ENCODE measurements at regions not wholly inside any gene's neighbourhood (a gene's known extent, or its start where the extent isn't known, plus 50 kb on each side); places are given as distances from the start of the nearest gene placed in this dataset.

GRCh38 chr7:91596287-91596686 is 284.2 kb downstream of the MTERF1 start:
- Histone ChIP-seq H3K4me1 (ENCODE audit: control insufficient read depth in 2 of 2, insufficient read depth in 2 of 2, low read length in 2 of 2) (no peaks in the 10 kb centered on the region), H3K9me3 (ENCODE audit: control insufficient read depth in 2 of 2, insufficient read depth in 1 of 2, low read length in 1 of 2) (no peaks in the 10 kb centered on the region), H3K4me3 (ENCODE audit: low read length in 2 of 2) (no peak overlapping the region), H3K27me3 (ENCODE audit: control insufficient read depth in 2 of 2, insufficient read depth in 1 of 2, low read length in 1 of 2) (no peaks in the 10 kb centered on the region), H3K36me3 (ENCODE audit: control insufficient read depth in 2 of 2, insufficient read depth in 2 of 2, low read length in 1 of 2) (no peaks in the 10 kb centered on the region), H3K27ac (ENCODE audit: low read depth in 1 of 2, low read length in 1 of 2) (no peak overlapping the region)
- 13% methylated on average over 2 of the region's 2 CpGs for WGBS
- no peak for DNase-seq (ENCODE audit: low read depth in 6 of 9, low spot score in 9 of 9)

- no peaks in the 10 kb centered on the region for H3K4me1 ChIP-seq (ENCODE audit: control insufficient read depth in 2 of 2, insufficient read depth in 2 of 2, low read length in 2 of 2)
- no peak overlapping the region for H3K27ac ChIP-seq (ENCODE audit: low read depth in 1 of 2, low read length in 1 of 2)
- no peak for DNase-seq (ENCODE audit: low read depth in 6 of 9, low spot score in 9 of 9)
- no peaks in the 10 kb centered on the region for H3K27me3 ChIP-seq (ENCODE audit: control insufficient read depth in 2 of 2, insufficient read depth in 1 of 2, low read length in 1 of 2)
- no peak overlapping the region for H3K4me3 ChIP-seq (ENCODE audit: low read length in 2 of 2)
- no peaks in the 10 kb centered on the region for H3K9me3 ChIP-seq (ENCODE audit: control insufficient read depth in 2 of 2, insufficient read depth in 1 of 2, low read length in 1 of 2)
- WGBS, result 84% methylated on average over 1 of the region's 1 CpG
- H3K36me3 ChIP-seq (ENCODE audit: control insufficient read depth in 2 of 2, insufficient read depth in 2 of 2, low read length in 1 of 2), result no peaks in the 10 kb centered on the region
Observed at GRCh38 chr7:91598791-91599190, 281.7 kb downstream of the MTERF1 start.

GRCh38 chr7:91600112-91600511 is 280.4 kb downstream of the MTERF1 start:
- no peak for DNase-seq (ENCODE audit: low read depth in 6 of 9, low spot score in 9 of 9)
- H3K9me3 ChIP-seq (ENCODE audit: control insufficient read depth in 2 of 2, insufficient read depth in 1 of 2, low read length in 1 of 2), result no peaks in the 10 kb centered on the region
- no peaks in the 10 kb centered on the region for H3K4me1 ChIP-seq (ENCODE audit: control insufficient read depth in 2 of 2, insufficient read depth in 2 of 2, low read length in 2 of 2)
- H3K36me3 ChIP-seq (ENCODE audit: control insufficient read depth in 2 of 2, insufficient read depth in 2 of 2, low read length in 1 of 2), result no peaks in the 10 kb centered on the region
- H3K27me3 ChIP-seq (ENCODE audit: control insufficient read depth in 2 of 2, insufficient read depth in 1 of 2, low read length in 1 of 2), result no peaks in the 10 kb centered on the region
- no peak overlapping the region for H3K27ac ChIP-seq (ENCODE audit: low read depth in 1 of 2, low read length in 1 of 2)
- no peak overlapping the region for H3K4me3 ChIP-seq (ENCODE audit: low read length in 2 of 2)

GRCh38 chr7:91603707-91604106 is 276.8 kb downstream of the MTERF1 start:
- WGBS, result 92% methylated on average over 3 of the region's 3 CpGs
- Histone ChIP-seq H3K36me3 (ENCODE audit: control insufficient read depth in 2 of 2, insufficient read depth in 2 of 2, low read length in 1 of 2) (no peaks in the 10 kb centered on the region), H3K27me3 (ENCODE audit: control insufficient read depth in 2 of 2, insufficient read depth in 1 of 2, low read length in 1 of 2) (no peaks in the 10 kb centered on the region)

GRCh38 chr7:91608606-91609005 is 271.9 kb downstream of the MTERF1 start:
- Histone ChIP-seq H3K27ac (ENCODE audit: low read depth in 1 of 2, low read length in 1 of 2) (no peak overlapping the region), H3K27me3 (ENCODE audit: control insufficient read depth in 2 of 2, insufficient read depth in 1 of 2, low read length in 1 of 2) (no peaks in the 10 kb centered on the region), H3K4me1 (ENCODE audit: control insufficient read depth in 2 of 2, insufficient read depth in 2 of 2, low read length in 2 of 2) (no peaks in the 10 kb centered on the region), H3K36me3 (ENCODE audit: control insufficient read depth in 2 of 2, insufficient read depth in 2 of 2, low read length in 1 of 2) (no peaks in the 10 kb centered on the region), H3K4me3 (ENCODE audit: low read length in 2 of 2) (no peak overlapping the region), H3K9me3 (ENCODE audit: control insufficient read depth in 2 of 2, insufficient read depth in 1 of 2, low read length in 1 of 2) (no peaks in the 10 kb centered on the region)
- WGBS, result 98% methylated on average over 2 of the region's 2 CpGs
- DNase-seq (ENCODE audit: low read depth in 6 of 9, low spot score in 9 of 9), result no peak

More at GRCh38 chr7:91603707-91604106, 276.8 kb downstream of the MTERF1 start:
- no peak for DNase-seq (ENCODE audit: low read depth in 6 of 9, low spot score in 9 of 9)
- Histone ChIP-seq H3K4me3 (ENCODE audit: low read length in 2 of 2) (no peak overlapping the region), H3K27ac (ENCODE audit: low read depth in 1 of 2, low read length in 1 of 2) (no peak overlapping the region), H3K4me1 (ENCODE audit: control insufficient read depth in 2 of 2, insufficient read depth in 2 of 2, low read length in 2 of 2) (no peaks in the 10 kb centered on the region), H3K9me3 (ENCODE audit: control insufficient read depth in 2 of 2, insufficient read depth in 1 of 2, low read length in 1 of 2) (no peaks in the 10 kb centered on the region)

GRCh38 chr7:91609525-91609924 is 271.0 kb downstream of the MTERF1 start:
- H3K27me3 ChIP-seq (ENCODE audit: control insufficient read depth in 2 of 2, insufficient read depth in 1 of 2, low read length in 1 of 2), result no peaks in the 10 kb centered on the region
- no peaks in the 10 kb centered on the region for H3K36me3 ChIP-seq (ENCODE audit: control insufficient read depth in 2 of 2, insufficient read depth in 2 of 2, low read length in 1 of 2)
- no peaks in the 10 kb centered on the region for H3K4me1 ChIP-seq (ENCODE audit: control insufficient read depth in 2 of 2, insufficient read depth in 2 of 2, low read length in 2 of 2)
- no peaks in the 10 kb centered on the region for H3K9me3 ChIP-seq (ENCODE audit: control insufficient read depth in 2 of 2, insufficient read depth in 1 of 2, low read length in 1 of 2)
- H3K4me3 ChIP-seq (ENCODE audit: low read length in 2 of 2), result no peak overlapping the region
- DNase-seq (ENCODE audit: low read depth in 6 of 9, low spot score in 9 of 9), result no peak
- H3K27ac ChIP-seq (ENCODE audit: low read depth in 1 of 2, low read length in 1 of 2), result no peak overlapping the region

- Histone ChIP-seq H3K27ac (ENCODE audit: low read depth in 1 of 2, low read length in 1 of 2) (no peak overlapping the region), H3K36me3 (ENCODE audit: control insufficient read depth in 2 of 2, insufficient read depth in 2 of 2, low read length in 1 of 2) (no peaks in the 10 kb centered on the region), H3K9me3 (ENCODE audit: control insufficient read depth in 2 of 2, insufficient read depth in 1 of 2, low read length in 1 of 2) (no peaks in the 10 kb centered on the region), H3K4me3 (ENCODE audit: low read length in 2 of 2) (no peak overlapping the region), H3K27me3 (ENCODE audit: control insufficient read depth in 2 of 2, insufficient read depth in 1 of 2, low read length in 1 of 2) (no peaks in the 10 kb centered on the region), H3K4me1 (ENCODE audit: control insufficient read depth in 2 of 2, insufficient read depth in 2 of 2, low read length in 2 of 2) (no peaks in the 10 kb centered on the region)
- 87% methylated on average over 4 of the region's 4 CpGs for WGBS
- no peak for DNase-seq (ENCODE audit: low read depth in 6 of 9, low spot score in 9 of 9)
Observed at GRCh38 chr7:91614431-91614830, 266.1 kb downstream of the MTERF1 start.

GRCh38 chr7:91618776-91619765 is 261.4 kb downstream of the MTERF1 start:
- no peaks in the 10 kb centered on the region for H3K27me3 ChIP-seq (ENCODE audit: control insufficient read depth in 2 of 2, insufficient read depth in 1 of 2, low read length in 1 of 2)
- H3K9me3 ChIP-seq (ENCODE audit: control insufficient read depth in 2 of 2, insufficient read depth in 1 of 2, low read length in 1 of 2), result no peaks in the 10 kb centered on the region
- no peaks in the 10 kb centered on the region for H3K36me3 ChIP-seq (ENCODE audit: control insufficient read depth in 2 of 2, insufficient read depth in 2 of 2, low read length in 1 of 2)
- no peak for DNase-seq (ENCODE audit: low read depth in 6 of 9, low spot score in 9 of 9)
- H3K4me3 ChIP-seq (ENCODE audit: low read length in 2 of 2), result no peak overlapping the region
- H3K4me1 ChIP-seq (ENCODE audit: control insufficient read depth in 2 of 2, insufficient read depth in 2 of 2, low read length in 2 of 2), result no peaks in the 10 kb centered on the region
- no peak overlapping the region for H3K27ac ChIP-seq (ENCODE audit: low read depth in 1 of 2, low read length in 1 of 2)
- 77% methylated on average over 6 of the region's 6 CpGs for WGBS

- 93% methylated on average over 1 of the region's 1 CpG for WGBS
Observed at GRCh38 chr7:91620827-91621226, 259.7 kb downstream of the MTERF1 start.

More at GRCh38 chr7:91620827-91621226, 259.7 kb downstream of the MTERF1 start:
- H3K9me3 ChIP-seq (ENCODE audit: control insufficient read depth in 2 of 2, insufficient read depth in 1 of 2, low read length in 1 of 2), result no peaks in the 10 kb centered on the region
- H3K27me3 ChIP-seq (ENCODE audit: control insufficient read depth in 2 of 2, insufficient read depth in 1 of 2, low read length in 1 of 2), result no peaks in the 10 kb centered on the region
- no peak overlapping the region for H3K27ac ChIP-seq (ENCODE audit: low read depth in 1 of 2, low read length in 1 of 2)
- no peaks in the 10 kb centered on the region for H3K4me1 ChIP-seq (ENCODE audit: control insufficient read depth in 2 of 2, insufficient read depth in 2 of 2, low read length in 2 of 2)
- no peaks in the 10 kb centered on the region for H3K36me3 ChIP-seq (ENCODE audit: control insufficient read depth in 2 of 2, insufficient read depth in 2 of 2, low read length in 1 of 2)
- no peak for DNase-seq (ENCODE audit: low read depth in 6 of 9, low spot score in 9 of 9)
- no peak overlapping the region for H3K4me3 ChIP-seq (ENCODE audit: low read length in 2 of 2)

Measured in thymus (tissue), 11 donors.